Renal pelvis (tissue), 1 donor: ENCODE measurements at regions not wholly inside any gene's neighbourhood (a gene's known extent, or its start where the extent isn't known, plus 50 kb on each side); places are given as distances from the start of the nearest gene placed in this dataset.
"Not testable (repeated sequence)": the region's sequence is repeated elsewhere in the genome, so short reads cannot be mapped to it uniquely, and the experiment has no call there.

Source experiments
- DNase-seq: peaks from one replicate; pipeline ENCODE4 v3.0.0-alpha.2; 2013

DNA sequence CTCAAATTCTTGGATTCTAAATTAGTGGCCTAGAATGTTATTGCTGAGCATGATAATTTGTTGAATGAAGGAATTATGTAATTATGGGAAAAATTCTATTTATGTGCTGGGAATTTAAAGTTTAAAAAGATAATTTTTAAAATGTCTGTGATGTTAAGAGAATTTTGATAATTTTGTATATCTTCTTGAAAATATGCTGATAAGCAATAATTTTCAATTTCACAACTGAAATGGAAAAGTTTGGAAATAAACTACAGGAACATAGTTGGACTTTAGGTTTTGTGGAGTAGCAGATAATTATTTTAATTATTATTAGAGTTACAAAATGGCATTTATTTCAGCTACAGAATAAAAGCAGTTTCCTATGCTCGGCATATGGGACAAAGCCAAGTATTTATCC lies 268.5 kb upstream of the TPK1 start:
- no peak for DNase-seq

DNA sequence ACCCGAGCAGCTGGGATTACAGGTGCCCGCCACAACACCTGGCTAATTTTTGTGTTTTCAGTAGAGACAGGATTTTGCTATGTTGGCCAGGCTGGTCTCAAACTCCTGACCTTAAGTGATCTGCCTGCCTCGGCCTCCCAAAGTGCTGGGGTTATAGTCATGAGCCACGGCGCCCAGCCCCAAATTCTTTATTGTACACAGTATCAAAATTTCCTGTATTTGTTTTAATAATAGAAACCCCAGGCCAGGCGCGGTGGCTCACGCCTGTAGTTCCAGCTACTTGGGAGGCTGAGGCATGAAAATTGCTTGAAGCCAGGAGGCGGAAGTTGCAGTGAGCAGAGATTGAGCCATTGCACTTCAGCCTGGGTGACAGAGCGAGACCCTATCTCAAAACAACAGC lies 266.3 kb upstream of the TPK1 start:
- not testable (repeated sequence) for DNase-seq

GRCh38 chr7:145092766-145093165 lies 256.9 kb upstream of the TPK1 start:
- no peak for DNase-seq

DNA sequence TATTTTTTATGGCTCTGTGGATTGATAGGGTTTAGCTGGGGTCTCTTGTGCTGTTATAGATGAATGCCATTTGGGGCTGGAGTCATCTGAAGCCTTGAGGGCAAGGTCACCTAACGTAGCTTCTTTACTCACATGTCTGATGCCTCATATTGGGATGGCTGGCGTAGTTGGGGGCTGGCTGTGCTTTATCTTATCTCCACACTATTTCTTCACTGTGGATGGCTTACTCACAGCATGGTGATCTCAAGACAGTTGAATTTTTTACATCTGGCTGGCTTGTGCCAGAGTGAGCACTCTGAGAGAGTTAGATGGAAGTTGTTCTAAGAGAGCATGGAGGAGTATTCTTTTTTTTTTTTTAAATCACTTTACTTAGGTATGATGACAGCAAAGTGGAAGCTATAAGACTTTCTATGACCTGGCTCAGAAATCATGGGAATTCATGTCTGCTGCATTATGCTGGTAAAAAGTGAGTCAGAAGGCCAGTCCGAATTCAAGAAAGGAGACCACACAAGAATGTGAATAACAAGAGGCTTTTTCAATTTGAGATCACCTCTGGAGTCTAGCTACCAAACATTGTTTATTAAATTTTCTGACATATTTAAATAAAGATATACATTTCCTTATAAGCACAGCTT lies 252.4 kb upstream of the TPK1 start:
- no peak for DNase-seq

- no peak for DNase-seq
Observed at GRCh38 chr7:145082366-145083161, 246.7 kb upstream of the TPK1 start.

DNA sequence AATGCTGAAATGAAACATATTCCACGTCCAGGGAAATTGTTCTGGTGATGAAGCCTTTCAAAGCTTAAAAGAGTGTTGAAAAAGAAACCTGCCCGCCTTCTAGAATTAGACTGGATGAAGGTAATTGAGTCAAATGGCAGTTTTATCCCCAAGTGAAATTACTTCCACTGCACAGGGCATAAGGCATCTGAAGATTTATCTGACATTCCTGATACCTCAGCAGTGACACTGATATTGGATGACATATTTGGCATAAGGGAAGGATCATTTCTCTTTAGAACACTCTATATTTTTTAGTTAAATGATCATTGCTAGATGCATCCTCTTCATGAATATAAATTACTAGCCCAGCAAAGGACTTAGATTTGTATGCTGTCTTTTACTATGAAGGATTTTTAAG lies 229.6 kb upstream of the TPK1 start:
- DNase-seq: no peak

GRCh38 chr7:145064114-145064513 lies 228.3 kb upstream of the TPK1 start:
- no peak for DNase-seq

GRCh38 chr7:145053781-145054180 lies 217.9 kb upstream of the TPK1 start:
- DNase-seq: no peak

GRCh38 chr7:145050415-145050814 lies 214.6 kb upstream of the TPK1 start:
- no peak for DNase-seq

GRCh38 chr7:145036604-145037405 lies 201.0 kb upstream of the TPK1 start:
- peak; percentile 42 for DNase-seq

- no peak for DNase-seq
Observed at GRCh38 chr7:145031162-145031561, 195.3 kb upstream of the TPK1 start.

DNA sequence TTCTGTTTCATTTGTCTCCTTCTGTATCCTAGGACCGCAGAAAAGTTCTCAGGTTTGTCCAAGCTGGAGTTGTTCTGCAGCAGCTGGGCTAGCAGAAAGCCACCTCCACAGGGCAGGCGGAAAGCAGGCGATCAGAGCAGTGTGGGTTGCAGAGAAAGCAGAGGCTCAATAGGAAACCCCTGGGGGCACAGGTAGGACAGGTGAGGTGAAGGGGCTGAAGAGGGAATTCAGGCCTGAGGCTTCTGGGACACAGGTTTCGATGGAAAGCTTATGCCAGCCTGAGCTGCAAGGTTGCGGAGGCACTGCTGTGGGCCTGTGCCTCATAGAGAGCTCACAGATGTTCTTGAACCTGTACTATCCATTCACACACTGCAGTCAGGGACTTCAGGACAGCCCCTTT lies 194.9 kb upstream of the TPK1 start:
- no peak for DNase-seq

DNA sequence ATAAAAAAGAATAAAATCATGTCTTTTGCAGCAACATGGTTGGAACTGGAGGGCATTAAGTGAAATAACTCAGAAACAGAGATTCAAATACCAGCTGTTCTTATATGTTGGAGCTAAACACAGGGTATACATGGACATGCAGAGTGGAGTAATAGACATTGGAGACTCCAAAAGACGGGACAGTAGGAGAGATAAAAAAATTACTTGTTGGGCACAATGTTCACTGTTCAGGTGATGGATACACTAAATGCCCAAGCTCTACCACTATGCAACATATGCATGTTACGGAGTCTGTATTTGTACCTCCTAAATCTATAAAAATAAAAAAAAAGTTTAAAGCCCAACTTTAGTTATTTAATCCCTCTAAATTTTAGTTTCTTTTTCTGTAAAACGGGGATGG lies 184.6 kb upstream of the TPK1 start:
- no peak for DNase-seq

- no peak for DNase-seq
Observed at GRCh38 chr7:145016068-145016467, 180.2 kb upstream of the TPK1 start.

GRCh38 chr7:145009876-145010275 lies 174.0 kb upstream of the TPK1 start:
- no peak for DNase-seq

- no peak for DNase-seq
Observed at GRCh38 chr7:145005601-145006000, 169.7 kb upstream of the TPK1 start.

DNA sequence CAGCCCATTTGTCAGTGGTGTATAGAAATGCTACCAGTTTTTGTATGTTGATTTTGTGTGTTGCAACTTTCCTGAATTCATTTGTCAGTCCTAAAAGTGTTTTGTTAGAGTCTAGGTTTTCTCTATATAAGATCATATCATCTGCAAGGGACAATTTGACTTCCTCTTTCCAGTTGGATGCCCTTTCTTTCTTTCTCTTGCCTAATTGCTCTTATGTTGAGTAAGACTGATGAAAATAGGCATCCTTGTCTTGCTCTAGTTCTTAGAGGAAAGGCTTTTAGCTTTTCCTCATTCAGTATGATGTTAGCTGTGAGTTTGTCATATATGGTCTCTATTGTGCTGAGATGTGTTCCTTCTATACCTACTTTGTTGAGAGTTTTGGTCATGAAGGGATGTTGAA lies 161.7 kb upstream of the TPK1 start:
- no peak for DNase-seq

DNA sequence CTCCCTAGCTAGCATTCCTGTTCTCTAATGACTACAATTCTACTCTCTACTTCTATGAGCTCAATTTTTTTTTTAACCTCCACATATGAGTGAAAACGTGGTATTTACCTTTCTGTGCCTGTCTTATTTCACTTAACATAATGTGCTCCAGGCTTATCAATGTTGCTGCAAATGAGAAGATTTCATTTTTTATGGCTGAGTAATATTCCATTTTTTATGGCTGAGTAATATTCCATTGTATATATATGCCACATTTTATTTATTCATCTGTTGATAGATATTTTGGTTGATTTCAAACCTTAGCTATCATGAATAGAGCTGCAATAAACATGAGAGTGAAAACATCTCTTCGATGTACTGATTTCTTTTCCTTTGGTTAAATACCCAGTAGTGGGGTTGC lies 159.6 kb upstream of the TPK1 start:
- no peak for DNase-seq

DNA sequence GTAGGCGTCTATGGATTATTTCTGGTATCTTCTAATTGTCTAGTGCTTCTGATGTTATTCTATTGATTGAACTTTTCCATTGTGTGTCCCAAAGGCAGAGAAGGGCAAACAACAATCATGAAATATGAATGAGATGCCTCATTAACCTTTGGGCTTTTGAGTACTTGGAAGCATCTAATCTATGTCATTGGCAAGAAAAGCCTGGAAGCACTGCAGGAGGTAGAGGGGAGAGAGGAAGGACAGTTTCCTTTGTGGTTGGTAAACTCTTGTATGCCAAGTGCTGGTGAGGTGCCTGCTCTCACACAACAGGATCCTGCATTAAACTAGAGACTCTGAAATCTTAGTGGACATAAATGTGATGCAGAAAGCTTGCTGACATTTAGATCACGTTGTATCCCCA lies 155.2 kb upstream of the TPK1 start:
- no peak for DNase-seq

DNA sequence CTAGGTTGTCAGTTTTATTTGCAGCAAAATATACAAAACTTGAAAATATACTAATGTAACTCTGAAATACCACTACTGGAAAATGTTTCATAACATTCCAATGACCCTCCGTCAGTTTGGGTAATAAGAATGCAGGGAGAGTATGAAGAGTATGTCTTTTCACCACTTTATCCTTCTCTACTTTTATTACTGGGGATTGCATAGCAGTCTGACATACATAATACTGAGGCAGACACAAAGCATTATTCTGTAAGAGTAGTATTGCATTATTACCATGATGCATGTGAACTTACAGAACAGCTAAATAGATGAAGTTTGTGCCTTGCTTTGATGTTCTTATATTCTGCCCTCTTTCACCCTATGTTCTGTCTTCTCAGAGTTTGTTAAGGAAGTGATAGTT lies 151.8 kb upstream of the TPK1 start:
- no peak for DNase-seq

DNA sequence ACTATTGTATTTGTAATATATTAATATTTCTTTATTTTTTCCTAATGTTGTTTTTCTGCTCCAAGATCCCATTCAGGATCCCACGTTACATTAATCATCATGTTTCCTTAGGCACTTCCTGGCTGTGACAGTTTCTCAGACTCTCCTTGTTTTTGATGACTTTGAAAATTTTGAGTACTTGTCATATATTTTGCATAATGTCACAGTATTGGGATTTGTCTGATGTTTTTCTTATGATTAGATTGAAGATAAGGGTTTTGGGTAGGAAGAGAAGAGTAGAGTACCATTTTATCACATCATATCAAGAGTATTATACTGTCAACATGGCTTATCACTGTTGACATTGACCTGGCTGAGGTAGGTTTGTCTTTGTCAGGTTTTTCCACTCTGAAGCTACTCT lies 146.3 kb upstream of the TPK1 start:
- DNase-seq: no peak

- no peak for DNase-seq
Observed at GRCh38 chr7:144975882-144976281, 140.0 kb upstream of the TPK1 start.

GRCh38 chr7:144969787-144970186 lies 133.9 kb upstream of the TPK1 start:
- no peak for DNase-seq
